ENCODE measurements at regions not wholly inside any gene's neighbourhood (a gene's known extent, or its start where the extent isn't known, plus 50 kb on each side); places are given as distances from the start of the nearest gene placed in this dataset.

GRCh38 chr2:238972146-238972445, 124.2 kb downstream of the TWIST2 start:
- no peak for DNase-seq (ENCODE audit: low spot score)
- no peak overlapping the region for H3K4me3 Mint-ChIP-seq
- H3K27ac Mint-ChIP-seq: no peak overlapping the region
- H3K4me1 Mint-ChIP-seq (ENCODE audit: low read depth): no peaks in the 10 kb centered on the region
- peaks cover 8% of the 10 kb centered on the region for H3K9me3 Mint-ChIP-seq
- no peaks in the 10 kb centered on the region for H3K27me3 Mint-ChIP-seq (ENCODE audit: insufficient read depth)
- intact Hi-C loops (cut with micrococcal nuclease): no loop called here
- H3K36me3 Mint-ChIP-seq (ENCODE audit: low read depth): no peaks in the 10 kb centered on the region

GRCh38 chr2:238973038-238973739, 125.3 kb downstream of the TWIST2 start:
- DNase-seq (ENCODE audit: low spot score): no peak
- intact Hi-C loops (cut with micrococcal nuclease): no loop called here
- Mint-ChIP-seq H3K9me3 (peaks cover 8% of the 10 kb centered on the region), H3K4me1 (ENCODE audit: low read depth) (no peaks in the 10 kb centered on the region), H3K27ac (no peak overlapping the region), H3K36me3 (ENCODE audit: low read depth) (no peaks in the 10 kb centered on the region), H3K4me3 (no peak overlapping the region), H3K27me3 (ENCODE audit: insufficient read depth) (no peaks in the 10 kb centered on the region)

DNA sequence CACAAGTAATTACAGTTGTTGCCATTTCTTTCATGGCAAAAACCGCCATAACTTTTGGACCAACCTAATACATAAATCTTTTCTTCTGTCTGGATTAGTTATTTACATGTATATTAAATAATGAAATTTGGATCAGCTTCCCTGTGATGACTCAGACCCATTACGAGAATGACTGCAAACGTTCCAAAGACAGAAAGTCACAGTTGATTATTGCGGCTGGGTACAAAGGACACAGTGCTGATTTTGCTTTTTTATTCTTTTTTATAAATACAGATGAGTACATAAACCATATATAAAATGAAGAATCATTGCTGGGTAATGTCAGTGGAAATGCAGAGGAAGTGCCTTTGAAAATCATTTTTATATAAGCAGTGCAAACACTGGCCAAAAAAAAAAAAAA, 126.2 kb downstream of the TWIST2 start:
- H3K27ac Mint-ChIP-seq: no peak overlapping the region
- no peaks in the 10 kb centered on the region for H3K36me3 Mint-ChIP-seq (ENCODE audit: low read depth)
- H3K4me1 Mint-ChIP-seq (ENCODE audit: low read depth): no peaks in the 10 kb centered on the region
- H3K9me3 Mint-ChIP-seq: peaks cover 8% of the 10 kb centered on the region
- no peak overlapping the region for H3K4me3 Mint-ChIP-seq
- intact Hi-C loops (cut with micrococcal nuclease): no loop called here
- DNase-seq (ENCODE audit: low spot score): no peak
- H3K27me3 Mint-ChIP-seq (ENCODE audit: insufficient read depth): peaks cover 2% of the 10 kb centered on the region

- Mint-ChIP-seq H3K4me1 (ENCODE audit: low read depth) (no peaks in the 10 kb centered on the region), H3K9me3 (peaks cover 8% of the 10 kb centered on the region), H3K27ac (no peak overlapping the region), H3K27me3 (ENCODE audit: insufficient read depth) (peaks cover 2% of the 10 kb centered on the region), H3K36me3 (ENCODE audit: low read depth) (no peaks in the 10 kb centered on the region), H3K4me3 (no peak overlapping the region)
- intact Hi-C loops (cut with micrococcal nuclease): no loop called here
- no peak for DNase-seq (ENCODE audit: low spot score)
Observed at GRCh38 chr2:238974501-238975166, 126.7 kb downstream of the TWIST2 start.

DNA sequence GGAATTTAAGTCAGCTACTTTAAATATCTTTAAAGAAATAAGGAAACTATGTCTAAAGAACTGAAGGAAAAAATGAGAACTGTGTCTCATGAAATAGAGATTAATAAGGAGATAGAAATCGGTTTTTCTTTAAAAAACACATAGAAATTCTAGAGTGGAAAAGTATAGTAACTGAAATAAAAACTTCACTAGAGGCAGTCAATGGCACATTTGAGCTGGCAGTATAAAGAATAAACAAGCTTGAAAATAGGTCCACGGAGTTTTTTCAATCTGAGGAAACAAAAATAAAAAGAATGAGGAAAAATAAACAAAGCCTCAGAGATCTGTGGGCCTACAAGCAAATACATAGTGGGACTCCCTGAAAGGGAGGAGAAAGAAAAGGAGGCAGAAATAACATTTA, 127.5 kb downstream of the TWIST2 start:
- peaks cover 8% of the 10 kb centered on the region for H3K9me3 Mint-ChIP-seq
- no peak overlapping the region for H3K27ac Mint-ChIP-seq

DNA sequence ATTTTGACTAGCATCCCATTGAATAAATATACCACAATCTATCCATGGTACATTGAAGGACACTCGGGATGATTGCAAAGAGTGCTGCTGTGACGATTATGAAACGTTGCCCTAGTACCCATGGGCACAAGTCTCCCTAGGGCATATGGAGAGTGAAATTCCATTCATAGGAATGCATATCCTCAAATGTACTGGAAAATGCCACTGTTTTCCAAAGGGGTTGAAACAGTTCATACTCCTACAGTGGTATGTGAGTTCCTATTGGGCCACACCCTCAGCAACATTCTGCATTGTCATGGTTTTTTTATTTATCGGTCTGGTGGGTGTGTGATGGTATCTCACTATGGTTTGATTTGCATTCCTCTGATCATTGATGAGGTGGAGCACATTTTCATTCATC, 130.6 kb downstream of the TWIST2 start:
- H3K4me3 Mint-ChIP-seq: no peak overlapping the region
- intact Hi-C loops (cut with micrococcal nuclease): no loop called here
- DNase-seq (ENCODE audit: low spot score): no peak
- no peaks in the 10 kb centered on the region for H3K36me3 Mint-ChIP-seq (ENCODE audit: low read depth)
- H3K27me3 Mint-ChIP-seq (ENCODE audit: insufficient read depth): peaks cover 2% of the 10 kb centered on the region
- H3K4me1 Mint-ChIP-seq (ENCODE audit: low read depth): no peaks in the 10 kb centered on the region
- peaks cover 8% of the 10 kb centered on the region for H3K9me3 Mint-ChIP-seq
- no peak overlapping the region for H3K27ac Mint-ChIP-seq

More for the DNA sequence above, 127.5 kb downstream of the TWIST2 start:
- no peaks in the 10 kb centered on the region for H3K36me3 Mint-ChIP-seq (ENCODE audit: low read depth)
- intact Hi-C loops (cut with micrococcal nuclease): no loop called here
- no peak for DNase-seq (ENCODE audit: low spot score)
- no peak overlapping the region for H3K4me3 Mint-ChIP-seq
- H3K4me1 Mint-ChIP-seq (ENCODE audit: low read depth): no peaks in the 10 kb centered on the region
- H3K27me3 Mint-ChIP-seq (ENCODE audit: insufficient read depth): peaks cover 2% of the 10 kb centered on the region

DNA sequence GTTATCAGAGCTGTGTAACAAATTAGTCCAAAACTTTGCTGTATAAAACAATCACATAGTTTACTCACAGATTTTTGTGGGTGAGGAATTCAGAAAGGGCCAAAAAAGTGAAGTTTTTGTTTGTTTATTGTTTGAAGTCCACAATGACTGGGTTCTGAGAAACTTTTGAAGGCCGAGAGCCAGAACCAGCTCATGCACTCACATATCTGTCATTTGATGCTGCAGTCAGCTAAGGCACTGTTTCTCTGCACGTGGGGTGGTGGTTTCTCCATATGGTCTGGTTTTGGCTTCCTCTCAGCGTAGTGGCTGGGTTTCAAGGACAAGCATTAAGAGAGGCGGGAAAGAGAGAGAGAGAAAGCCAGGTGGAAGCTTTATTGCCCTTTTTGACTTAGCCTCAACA, 131.8 kb downstream of the TWIST2 start:
- no peak overlapping the region for H3K4me3 Mint-ChIP-seq
- peaks cover 2% of the 10 kb centered on the region for H3K27me3 Mint-ChIP-seq (ENCODE audit: insufficient read depth)

DNA sequence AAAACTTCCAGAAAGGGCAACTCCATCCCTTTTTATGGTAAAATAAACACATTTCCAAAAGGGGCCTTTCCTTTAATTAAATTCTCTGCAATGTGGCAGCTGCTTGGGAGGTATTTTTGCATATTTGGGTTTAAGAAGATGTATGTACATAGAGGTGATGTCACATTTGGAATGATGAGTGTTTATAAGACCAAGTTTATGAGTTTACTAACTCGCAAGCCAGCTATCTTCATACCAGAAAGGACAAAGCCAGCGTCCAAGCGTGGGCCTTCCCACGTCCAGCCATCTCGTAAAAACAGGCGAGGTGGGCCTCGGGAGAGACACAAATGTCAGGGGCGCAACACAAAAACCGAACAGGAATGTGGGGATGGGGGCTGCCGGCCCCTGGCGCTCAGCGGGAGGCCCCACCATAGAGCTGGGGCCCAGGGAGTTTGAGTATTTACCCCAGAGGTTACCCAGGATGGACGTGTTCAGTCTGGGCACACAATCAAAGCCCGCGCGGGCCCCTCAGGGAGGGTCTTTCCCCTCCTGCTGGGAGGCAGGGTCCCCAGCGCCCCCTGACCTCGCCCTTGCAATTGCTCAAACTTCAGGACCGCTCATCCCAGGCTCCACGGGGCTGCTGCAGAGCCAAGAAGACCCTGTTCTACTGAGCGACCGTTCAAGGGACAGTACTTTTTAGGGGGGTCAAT, 137.3 kb downstream of the TWIST2 start:
- Mint-ChIP-seq H3K4me3 (no peak overlapping the region), H3K36me3 (ENCODE audit: low read depth) (no peaks in the 10 kb centered on the region), H3K9me3 (no peaks in the 10 kb centered on the region), H3K27me3 (ENCODE audit: insufficient read depth) (no peaks in the 10 kb centered on the region), H3K4me1 (ENCODE audit: low read depth) (no peaks in the 10 kb centered on the region), H3K27ac (no peak overlapping the region)
- intact Hi-C loops (cut with micrococcal nuclease): no loop called here
- no peak for DNase-seq (ENCODE audit: low spot score)

More for the DNA sequence above, 131.8 kb downstream of the TWIST2 start:
- intact Hi-C loops (cut with micrococcal nuclease): no loop called here
- no peaks in the 10 kb centered on the region for H3K36me3 Mint-ChIP-seq (ENCODE audit: low read depth)
- H3K9me3 Mint-ChIP-seq: peaks cover 8% of the 10 kb centered on the region
- no peaks in the 10 kb centered on the region for H3K4me1 Mint-ChIP-seq (ENCODE audit: low read depth)
- DNase-seq (ENCODE audit: low spot score): no peak
- no peak overlapping the region for H3K27ac Mint-ChIP-seq

DNA sequence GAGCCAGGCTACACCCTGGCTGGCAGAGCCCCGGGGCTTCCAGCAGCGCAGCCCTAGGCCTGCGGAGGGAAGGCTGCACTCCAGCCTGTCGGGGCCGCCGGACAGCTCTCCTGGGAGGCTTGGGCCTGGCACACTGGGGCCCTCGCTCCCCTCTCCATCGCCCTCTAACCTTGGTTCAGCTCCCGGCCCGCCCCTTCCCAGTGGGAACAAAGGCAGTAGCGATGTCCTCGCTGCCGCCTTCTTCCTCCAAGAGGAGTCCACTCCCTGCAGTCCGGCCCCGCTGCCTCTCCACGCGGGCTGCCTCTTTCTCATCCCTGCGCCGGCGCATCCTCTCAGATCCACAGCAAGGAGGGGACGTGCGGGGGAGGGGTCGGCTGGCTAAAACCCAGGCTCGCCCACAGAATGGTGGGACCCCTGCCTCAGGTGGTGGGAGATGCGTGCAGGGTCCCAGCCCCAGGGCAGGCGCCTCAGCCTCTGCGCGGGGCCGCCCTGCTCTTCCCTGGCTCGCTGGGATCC, 138.1 kb downstream of the TWIST2 start:
- Mint-ChIP-seq H3K4me3 (no peak overlapping the region), H3K36me3 (ENCODE audit: low read depth) (no peaks in the 10 kb centered on the region), H3K27ac (no peak overlapping the region), H3K27me3 (ENCODE audit: insufficient read depth) (no peaks in the 10 kb centered on the region), H3K9me3 (no peaks in the 10 kb centered on the region), H3K4me1 (ENCODE audit: low read depth) (no peaks in the 10 kb centered on the region)
- no peak for DNase-seq (ENCODE audit: low spot score)
- intact Hi-C loops (cut with micrococcal nuclease): no loop called here

DNA sequence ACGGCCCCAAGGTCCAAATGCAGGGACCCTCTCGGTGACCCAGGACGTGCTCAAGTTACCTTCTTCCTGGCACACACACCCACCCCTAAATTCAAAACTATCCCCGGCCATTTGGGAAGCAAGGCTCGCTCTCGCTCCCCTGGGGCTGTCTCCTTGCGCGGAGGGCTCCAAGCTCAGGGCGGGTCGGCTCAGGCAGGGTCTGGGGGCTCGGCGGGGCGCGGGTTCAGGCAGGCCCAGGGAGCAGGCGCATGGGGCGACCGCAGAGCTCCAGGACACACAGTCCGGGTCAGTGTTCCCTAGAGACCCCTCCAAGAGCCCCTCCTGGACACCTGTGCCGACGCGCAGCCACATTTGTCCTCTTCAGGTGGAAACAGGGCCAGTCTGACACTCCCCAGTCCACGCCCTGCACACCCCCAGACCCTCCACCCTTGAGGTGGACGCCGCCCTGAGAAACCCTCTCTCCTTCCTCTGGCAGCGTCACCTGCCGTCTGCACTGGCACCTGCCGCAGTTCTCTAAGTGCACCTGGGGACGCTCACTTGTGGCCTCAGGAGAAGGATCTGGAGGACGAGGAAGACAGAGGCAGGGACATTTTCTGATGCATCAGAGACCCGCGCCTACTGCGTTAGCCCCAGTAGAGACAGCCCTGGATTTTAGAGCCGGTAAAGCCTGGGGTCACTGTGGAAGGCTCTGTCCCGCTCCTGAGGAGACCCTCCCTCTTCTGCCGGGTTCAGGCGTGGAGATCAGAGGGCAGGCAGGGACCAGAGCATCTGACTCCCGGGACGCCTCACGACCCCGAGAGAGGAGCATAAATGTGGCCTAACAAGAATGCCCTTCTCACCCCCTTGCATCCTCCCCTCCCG, 138.8 kb downstream of the TWIST2 start:
- Mint-ChIP-seq H3K27ac (no peak overlapping the region), H3K9me3 (no peaks in the 10 kb centered on the region), H3K4me1 (ENCODE audit: low read depth) (no peaks in the 10 kb centered on the region), H3K36me3 (ENCODE audit: low read depth) (no peaks in the 10 kb centered on the region), H3K27me3 (ENCODE audit: insufficient read depth) (no peaks in the 10 kb centered on the region), H3K4me3 (no peak overlapping the region)
- DNase-seq (ENCODE audit: low spot score): no peak
- intact Hi-C loops (cut with micrococcal nuclease): no loop called here

DNA sequence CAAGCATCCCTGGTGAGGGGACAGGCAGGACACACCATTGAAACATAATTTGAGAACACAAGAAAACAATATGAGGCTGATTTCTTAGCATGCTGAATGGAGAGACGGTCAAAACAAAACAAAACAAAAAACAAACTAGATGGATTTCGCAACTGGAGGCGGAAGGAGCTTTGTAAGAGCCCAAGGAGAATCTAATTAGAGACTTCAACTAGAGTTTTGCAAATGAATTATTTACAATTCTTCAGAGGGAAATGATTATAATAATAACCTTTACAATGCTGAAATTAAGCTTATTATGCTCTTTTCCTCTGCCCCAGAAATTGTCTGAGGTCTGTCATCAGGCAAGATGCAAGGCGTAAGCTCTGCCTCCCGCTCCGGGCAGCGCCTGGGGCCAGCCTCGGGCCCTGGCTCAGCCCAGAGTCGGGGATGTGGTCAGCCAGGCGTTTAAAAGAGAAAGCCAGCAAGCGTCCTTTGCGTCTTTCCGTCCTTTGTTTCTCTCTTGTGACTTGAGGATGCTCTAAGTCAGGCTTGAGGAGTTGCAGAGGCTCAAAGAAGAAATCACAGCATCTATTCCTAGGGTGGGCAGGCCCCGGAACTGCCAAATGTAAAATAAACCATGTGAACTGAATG, 139.6 kb downstream of the TWIST2 start:
- Mint-ChIP-seq H3K9me3 (no peaks in the 10 kb centered on the region), H3K27me3 (ENCODE audit: insufficient read depth) (no peaks in the 10 kb centered on the region), H3K27ac (no peak overlapping the region), H3K4me1 (ENCODE audit: low read depth) (no peaks in the 10 kb centered on the region), H3K36me3 (ENCODE audit: low read depth) (no peaks in the 10 kb centered on the region), H3K4me3 (no peak overlapping the region)
- no peak for DNase-seq (ENCODE audit: low spot score)
- intact Hi-C loops (cut with micrococcal nuclease): no loop called here

DNA sequence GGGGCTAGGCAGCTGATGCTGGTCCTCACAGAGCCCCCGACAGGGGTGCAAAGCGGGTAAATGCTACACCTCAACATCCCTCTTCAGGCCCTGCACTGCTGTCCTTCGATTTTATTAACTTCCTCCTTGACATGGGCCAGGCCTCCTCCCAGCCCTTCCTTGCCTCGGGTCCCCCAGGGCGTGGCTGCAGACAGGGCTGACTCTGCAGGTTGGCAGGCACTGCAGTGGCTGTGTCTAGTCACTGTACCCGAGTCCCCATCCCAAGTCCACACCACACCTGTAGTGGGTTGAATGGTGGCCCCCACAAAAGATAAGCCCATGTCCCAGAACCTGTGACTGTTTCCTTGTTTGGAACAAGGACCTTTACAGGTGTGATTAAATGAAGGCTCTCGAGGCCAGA, 140.2 kb downstream of the TWIST2 start:
- H3K36me3 Mint-ChIP-seq (ENCODE audit: low read depth): no peaks in the 10 kb centered on the region
- no peak overlapping the region for H3K27ac Mint-ChIP-seq
- no peak for DNase-seq (ENCODE audit: low spot score)
- no peaks in the 10 kb centered on the region for H3K9me3 Mint-ChIP-seq
- intact Hi-C loops (cut with micrococcal nuclease): no loop called here
- no peaks in the 10 kb centered on the region for H3K27me3 Mint-ChIP-seq (ENCODE audit: insufficient read depth)
- H3K4me3 Mint-ChIP-seq: no peak overlapping the region
- H3K4me1 Mint-ChIP-seq (ENCODE audit: low read depth): no peaks in the 10 kb centered on the region

All from activated T-helper 1 cell treated with anti-CD3 and anti-CD28 coated beads, Interleukin-12 subunit alpha, Interleukin-12 subunit beta, Interleukin-2, Interleukin-4 antibody, amounts not matched to agents 30 ng/mL and 10 ng/mL and 1 ng/mL, durations not matched to agents 14 hours and 24 hours and 36 hours (primary cell).